Left lung (tissue), 4 donors: ENCODE measurements at regions not wholly inside any gene's neighbourhood (a gene's known extent, or its start where the extent isn't known, plus 50 kb on each side); places are given as distances from the start of the nearest gene placed in this dataset.

Source experiments
- ATAC-seq: fragments of 200-7000 bp; cut with Tn5 transposase; one replicate; pipeline ENCODE4 v1.9.1; 2020; ENCODE audit warnings: moderate library complexity
- DNase-seq, 4 donors: peaks; one replicate each; pipeline ENCODE4 v3.0.0-alpha.2; 2013 to 2020
- H3K27ac ChIP-seq, 2 donors: fragments of 200-600 bp; sonication (generic) in 1 of 2; one replicate each; pipeline versions ENCODE4 v1.5.0 to v1.8.0; 2020 to 2021
- H3K27me3 ChIP-seq, 2 donors: fragments of 200-600 bp; sonication (generic) in 1 of 2; one replicate each; pipeline versions ENCODE4 v1.5.0 to v1.8.0; 2020 to 2021
- H3K36me3 ChIP-seq, 2 donors: fragments of 200-600 bp; sonication (generic) in 1 of 2; one replicate each; pipeline versions ENCODE4 v1.5.0 to v1.8.0; 2020 to 2021
- H3K4me1 ChIP-seq, 2 donors: fragments of 200-600 bp; one replicate each; pipeline ENCODE4 v1.8.0; 2021
- H3K4me3 ChIP-seq, 2 donors: fragments of 200-600 bp; sonication (generic) in 1 of 2; one replicate each; pipeline versions ENCODE4 v1.5.0 to v1.8.0; 2020 to 2021; ENCODE audit warnings: mild to moderate bottlenecking in 1 of 2
- H3K9me3 ChIP-seq, 2 donors: fragments of 200-600 bp; sonication (generic) in 1 of 2; one replicate each; pipeline versions ENCODE4 v1.5.0 to v1.8.0; 2020 to 2021
- CTCF ChIP-seq, 2 donors: fragments of 200-600 bp; sonication (generic) in 1 of 2; IDR thresholded peaks; one replicate each; pipeline versions ENCODE4 v1.5.0 to v1.8.0; 2021; ENCODE audit warnings: antibody characterized with exemption in 2 of 2
- intact Hi-C, 2 donors: fragments of 100-400 bp; cut with DNase I; formaldehyde crosslinking; loops; one replicate each; pipeline versions ENCODE4 v1.11.2 to v1.14.2; 2022
- donor health status: DM: no; HTN: yes; CAD: no.
- donor health status: DM: no; HTN: no; CAD: no.

- Histone ChIP-seq H3K27ac (no peak overlapping the region), H3K36me3 (no peaks in the 10 kb centered on the region), H3K4me3 (no peak overlapping the region), H3K27me3 (no peaks in the 10 kb centered on the region), H3K9me3 (peaks cover 0 to 2% of the 10 kb centered on the region in 2 donors), H3K4me1 (peaks cover 0 to 2% of the 10 kb centered on the region in 2 donors)
- TF ChIP-seq CTCF (IDR thresholded peaks at IDR 0.05) = no peak
- no peak for DNase-seq
- intact Hi-C loops = no loop called here
- no peak for ATAC-seq
Observed at GRCh38 chr6:156432543-156432942, 344.6 kb upstream of the ARID1B start.

GRCh38 chr6:156430386-156430785, 346.8 kb upstream of the ARID1B start:
- ATAC-seq (no peak), DNase-seq (no peak)
- Histone ChIP-seq H3K27ac (no peak overlapping the region), H3K4me3 (no peak overlapping the region), H3K36me3 (no peaks in the 10 kb centered on the region), H3K4me1 (no peaks in the 10 kb centered on the region), H3K9me3 (peaks cover 0 to 2% of the 10 kb centered on the region in 2 donors), H3K27me3 (no peaks in the 10 kb centered on the region)
- intact Hi-C loops = no loop called here
- TF ChIP-seq CTCF (IDR thresholded peaks at IDR 0.05) = no peak

GRCh38 chr6:156427345-156427744, 349.8 kb upstream of the ARID1B start:
- DNase-seq (peak in 1 of 4 donors; percentile 54), ATAC-seq (peak; percentile 80)
- Histone ChIP-seq H3K4me1 (no peaks in the 10 kb centered on the region), H3K27ac (no peak overlapping the region), H3K27me3 (no peaks in the 10 kb centered on the region), H3K9me3 (peaks cover 0 to 7% of the 10 kb centered on the region in 2 donors), H3K4me3 (no peak overlapping the region), H3K36me3 (no peaks in the 10 kb centered on the region)
- intact Hi-C loops = no loop called here
- TF ChIP-seq CTCF (IDR thresholded peaks at IDR 0.05) = no peak

- no peak overlapping the region for H3K4me3 ChIP-seq
- intact Hi-C loops = no loop called here
- peaks cover 0 to 11% of the 10 kb centered on the region in 2 donors for H3K9me3 ChIP-seq
- no peaks in the 10 kb centered on the region for H3K27me3 ChIP-seq
- ATAC-seq (peak; percentile 22), DNase-seq (no peak)
- no peaks in the 10 kb centered on the region for H3K36me3 ChIP-seq
- H3K27ac ChIP-seq = peak overlapping the region in 1 of 2 donors; percentile 77
- TF ChIP-seq CTCF (IDR thresholded peaks at IDR 0.05) = no peak
- no peaks in the 10 kb centered on the region for H3K4me1 ChIP-seq
Observed at GRCh38 chr6:156425359-156426020, 351.7 kb upstream of the ARID1B start.

GRCh38 chr6:156423829-156424228, 353.3 kb upstream of the ARID1B start:
- ATAC-seq (no peak), DNase-seq (no peak)
- no peaks in the 10 kb centered on the region for H3K36me3 ChIP-seq
- peaks cover 0 to 11% of the 10 kb centered on the region in 2 donors for H3K9me3 ChIP-seq
- H3K4me3 ChIP-seq = no peak overlapping the region
- intact Hi-C loops = no loop called here
- H3K4me1 ChIP-seq = no peaks in the 10 kb centered on the region
- no peak overlapping the region for H3K27ac ChIP-seq
- no peak for TF ChIP-seq CTCF (IDR thresholded peaks at IDR 0.05)
- no peaks in the 10 kb centered on the region for H3K27me3 ChIP-seq
